Testis (tissue), 2 donors: ENCODE measurements at regions not wholly inside any gene's neighbourhood (a gene's known extent, or its start where the extent isn't known, plus 50 kb on each side); places are given as distances from the start of the nearest gene placed in this dataset.

Experiments used
- DNase-seq: peaks from one replicate; pipeline ENCODE4 v3.0.0-alpha.2; 2019
- H3K27ac ChIP-seq, 2 donors: fragments of 200-600 bp; sonication (generic); one replicate each; pipeline ENCODE4 v1.5.1; 2019
- H3K27me3 ChIP-seq: fragments of 200-600 bp; sonication (generic); one replicate; pipeline ENCODE4 v1.5.1; 2019
- H3K36me3 ChIP-seq: fragments of 200-600 bp; sonication (generic); one replicate; pipeline ENCODE4 v1.5.1; 2017; ENCODE audit warnings: low read depth; ENCODE audit errors: missing control alignments
- H3K4me1 ChIP-seq: fragments of 200-600 bp; sonication (generic); one replicate; pipeline ENCODE4 v1.5.1; 2019
- H3K4me3 ChIP-seq, 2 donors: fragments of 200-600 bp; sonication (generic); one replicate each; pipeline ENCODE4 v1.5.1; 2017 to 2019
- H3K9me3 ChIP-seq: fragments of 200-600 bp; sonication (generic); one replicate; pipeline ENCODE4 v1.5.1; 2017
- CTCF ChIP-seq, 3 experiments: fragments of 450-650 bp in 2 of 3; fragments of 200-600 bp in 1 of 3; sonication (generic) in 1 of 3; IDR thresholded peaks; one replicate each; pipeline ENCODE4 v1.5.1; 2016 to 2019; ENCODE audit warnings: antibody characterized with exemption in 3 of 3, mild to moderate bottlenecking in 2 of 3, moderate library complexity in 1 of 3
- POLR2A ChIP-seq: fragments of 450-650 bp; IDR thresholded peaks from one replicate; pipeline ENCODE4 v1.6.1; 2017; ENCODE audit warnings: antibody characterized with exemption, mild to moderate bottlenecking, moderate library complexity
- WGBS, 2 donors: methylation state at CpG; one replicate each; pipeline ENCODE4 v1.1.5; 2018; 5-methylcytosine and 5-hydroxymethylcytosine counted together
- intact Hi-C: fragments of 100-400 bp; cut with DNase I; formaldehyde crosslinking; loops from one replicate; pipeline ENCODE4 v1.15.1; 2023; ENCODE audit warnings: low total_unique reads

GRCh38 chr5:173758676-173759075 lies 129.5 kb upstream of the CPEB4 start:
- H3K9me3 ChIP-seq, result no peaks in the 10 kb centered on the region
- no peak overlapping the region for H3K27ac ChIP-seq
- H3K4me1 ChIP-seq, result no peaks in the 10 kb centered on the region
- no peaks in the 10 kb centered on the region for H3K27me3 ChIP-seq
- no peak overlapping the region for H3K4me3 ChIP-seq
- DNase-seq, result no peak
- TF ChIP-seq CTCF (IDR thresholded peaks at IDR 0.05) (no peak), POLR2A (no peak)
- H3K36me3 ChIP-seq, result no peaks in the 10 kb centered on the region
- 74 to 75% methylated on average over 3 of the region's 3 CpGs for WGBS, 2 donors
- intact Hi-C loops, result no loop called here

GRCh38 chr5:173759691-173760090 lies 128.5 kb upstream of the CPEB4 start:
- WGBS, 2 donors, result 73 to 92% methylated on average over 5 to 8 of the region's 8 CpGs
- Histone ChIP-seq H3K4me1 (no peaks in the 10 kb centered on the region), H3K9me3 (no peaks in the 10 kb centered on the region), H3K4me3 (no peak overlapping the region), H3K36me3 (no peaks in the 10 kb centered on the region), H3K27ac (no peak overlapping the region), H3K27me3 (no peaks in the 10 kb centered on the region)
- no peak for TF ChIP-seq POLR2A
- no peak for TF ChIP-seq CTCF (IDR thresholded peaks at IDR 0.05)
- DNase-seq, result peak; percentile 61
- intact Hi-C loops, result no loop called here

- intact Hi-C loops, result no loop called here
Observed at GRCh38 chr5:173760461-173761177, 127.5 kb upstream of the CPEB4 start.

GRCh38 chr5:173761178-173761513 lies 127.0 kb upstream of the CPEB4 start:
- no peaks in the 10 kb centered on the region for H3K27me3 ChIP-seq
- intact Hi-C loops, result no loop called here
- no peaks in the 10 kb centered on the region for H3K4me1 ChIP-seq
- no peak overlapping the region for H3K27ac ChIP-seq
- H3K36me3 ChIP-seq, result no peaks in the 10 kb centered on the region
- H3K4me3 ChIP-seq, result no peak overlapping the region
- H3K9me3 ChIP-seq, result no peaks in the 10 kb centered on the region
- DNase-seq, result no peak
- 63 to 64% methylated on average over 4 of the region's 4 CpGs for WGBS, 2 donors
- TF ChIP-seq CTCF (IDR thresholded peaks at IDR 0.05) (no peak), POLR2A (no peak)

More at GRCh38 chr5:173760461-173761177, 127.5 kb upstream of the CPEB4 start:
- H3K36me3 ChIP-seq, result no peaks in the 10 kb centered on the region
- no peaks in the 10 kb centered on the region for H3K27me3 ChIP-seq
- 89 to 96% methylated on average over 5 of the region's 5 CpGs for WGBS, 2 donors
- no peak for DNase-seq
- H3K9me3 ChIP-seq, result no peaks in the 10 kb centered on the region
- H3K4me1 ChIP-seq, result no peaks in the 10 kb centered on the region
- TF ChIP-seq POLR2A (no peak), CTCF (IDR thresholded peaks at IDR 0.05) (no peak)
- H3K27ac ChIP-seq, result no peak overlapping the region
- no peak overlapping the region for H3K4me3 ChIP-seq

- intact Hi-C loops, result no loop called here
- DNase-seq, result no peak
- peaks cover 2% of the 10 kb centered on the region for H3K4me1 ChIP-seq
Observed at GRCh38 chr5:173762045-173762444, 126.1 kb upstream of the CPEB4 start.

More at GRCh38 chr5:173762045-173762444, 126.1 kb upstream of the CPEB4 start:
- no peak overlapping the region for H3K4me3 ChIP-seq
- no peak for TF ChIP-seq POLR2A
- TF ChIP-seq CTCF (IDR thresholded peaks at IDR 0.05), result no peak
- WGBS, 2 donors, result 69 to 85% methylated on average over 5 of the region's 5 CpGs
- no peaks in the 10 kb centered on the region for H3K36me3 ChIP-seq
- H3K9me3 ChIP-seq, result no peaks in the 10 kb centered on the region
- H3K27ac ChIP-seq, result no peak overlapping the region
- H3K27me3 ChIP-seq, result no peaks in the 10 kb centered on the region
